Transverse colon (tissue), 4 donors: ENCODE measurements at regions not wholly inside any gene's neighbourhood (a gene's known extent, or its start where the extent isn't known, plus 50 kb on each side); places are given as distances from the start of the nearest gene placed in this dataset.

Source experiments
- DNase-seq: peaks from one replicate; pipeline ENCODE4 v3.0.0-alpha.2; 2019
- H3K27ac ChIP-seq, 4 donors: fragments of 200-600 bp; sonication (generic); 2 replicates each; pipeline ENCODE4 v1.5.1; 2016 to 2018; ENCODE audit warnings: inconsistent platforms in 4 of 4
- H3K27me3 ChIP-seq: fragments of 200-600 bp; sonication (generic); 2 replicates; pipeline ENCODE4 v1.5.1; 2017; ENCODE audit warnings: inconsistent platforms
- H3K36me3 ChIP-seq, 4 donors: fragments of 200-600 bp; sonication (generic); 2 replicates each; pipeline ENCODE4 v1.5.1; 2017 to 2019; ENCODE audit warnings: inconsistent platforms in 4 of 4
- H3K4me1 ChIP-seq, 4 donors: fragments of 200-600 bp; sonication (generic); 2 replicates each; pipeline ENCODE4 v1.5.1; 2017 to 2020; ENCODE audit warnings: inconsistent platforms in 4 of 4
- H3K4me3 ChIP-seq, 4 donors: fragments of 200-600 bp; sonication (generic); 1 replicate in 1 of 4; 2 replicates in 3 of 4; pipeline versions ENCODE4 v1.5.1 to v1.6.1; 2017 to 2019; ENCODE audit warnings: inconsistent platforms in 4 of 4
- H3K9me3 ChIP-seq, 2 donors: fragments of 200-600 bp; sonication (generic); 2 replicates each; pipeline ENCODE4 v1.5.1; 2017 to 2019; ENCODE audit warnings: inconsistent platforms in 2 of 2
- CTCF ChIP-seq, 5 experiments: fragments of 200-600 bp in 3 of 5; fragments of 450-650 bp in 2 of 5; sonication (generic) in 3 of 5; IDR thresholded peaks; 1 replicate in 2 of 5; 2 replicates in 3 of 5; pipeline ENCODE4 v1.5.1; 2016 to 2017; ENCODE audit warnings: antibody characterized with exemption in 5 of 5, inconsistent platforms in 3 of 5, mild to moderate bottlenecking in 2 of 5, moderate library complexity in 1 of 5
- EP300 ChIP-seq: sonication (generic); formaldehyde crosslinking; IDR thresholded peaks from one replicate; pipeline ENCODE4 v1.6.1; 2017; ENCODE audit warnings: antibody characterized with exemption, low read depth
- POLR2A ChIP-seq: fragments of 450-650 bp; IDR thresholded peaks from one replicate; pipeline ENCODE4 v1.6.1; 2016; ENCODE audit warnings: antibody characterized with exemption, mild to moderate bottlenecking, moderate library complexity
- POLR2AphosphoS5 ChIP-seq, 3 donors: sonication (generic); formaldehyde crosslinking; IDR thresholded peaks; one replicate each; pipeline ENCODE4 v1.6.1; 2016; ENCODE audit warnings: antibody characterized with exemption in 3 of 3
- WGBS, 2 donors: methylation state at CpG; one replicate each; pipeline ENCODE4 v1.1.5; 2018; ENCODE audit warnings: low coverage in 1 of 2; 5-methylcytosine and 5-hydroxymethylcytosine counted together
- in situ Hi-C, 4 donors: fragments of 200-750 bp; cut with MboI; loops; one replicate each; pipeline versions ENCODE4 v1.15.0 to v1.15.1; 2017; ENCODE audit warnings: low sequenced_read_pairs in 3 of 4, low pct_ligation_motif_present in 1 of 4, low pct_unique_long_range_greater_than_20kb in 1 of 4
- intact Hi-C: fragments of 100-400 bp; cut with DNase I; formaldehyde crosslinking; loops from one replicate; pipeline ENCODE4 v1.15.1; 2023; ENCODE audit warnings: low total_unique reads

GRCh38 chr3:103006526-103007183 is 571.8 kb downstream of the ZPLD1 start:
- in situ Hi-C loops (no loop called here), intact Hi-C loops (no loop called here)
- Histone ChIP-seq H3K27me3 (no peaks in the 10 kb centered on the region), H3K36me3 (no peaks in the 10 kb centered on the region), H3K27ac (no peak overlapping the region), H3K4me3 (no peak overlapping the region), H3K9me3 (no peaks in the 10 kb centered on the region), H3K4me1 (no peaks in the 10 kb centered on the region)
- DNase-seq: no peak
- no peak for TF ChIP-seq POLR2A
- TF ChIP-seq POLR2AphosphoS5 (IDR thresholded peaks at IDR 0.05): no peak
- no peak for TF ChIP-seq EP300
- no peak for TF ChIP-seq CTCF (IDR thresholded peaks at IDR 0.05)
- WGBS, 2 donors: 68 to 75% methylated on average over 4 of the region's 4 CpGs

- intact Hi-C loops: no loop called here
These were observed 574.8 kb downstream of the ZPLD1 start for GRCh38 chr3:103009609-103010008.

GRCh38 chr3:103025880-103026279 is 591.1 kb downstream of the ZPLD1 start:
- intact Hi-C loops: no loop called here
- Histone ChIP-seq H3K9me3 (no peaks in the 10 kb centered on the region), H3K27me3 (no peaks in the 10 kb centered on the region), H3K36me3 (no peaks in the 10 kb centered on the region), H3K4me3 (no peak overlapping the region), H3K4me1 (no peaks in the 10 kb centered on the region), H3K27ac (no peak overlapping the region)
- DNase-seq: no peak
- in situ Hi-C loops: no loop called here
- TF ChIP-seq CTCF (IDR thresholded peaks at IDR 0.05) (no peak), POLR2A (no peak), EP300 (no peak), POLR2AphosphoS5 (IDR thresholded peaks at IDR 0.05) (no peak)

More at GRCh38 chr3:103009609-103010008, 574.8 kb downstream of the ZPLD1 start:
- no peak for DNase-seq
- no peaks in the 10 kb centered on the region for H3K4me1 ChIP-seq
- H3K4me3 ChIP-seq: no peak overlapping the region
- no peak overlapping the region for H3K27ac ChIP-seq
- no peaks in the 10 kb centered on the region for H3K9me3 ChIP-seq
- no peak for TF ChIP-seq EP300
- TF ChIP-seq POLR2AphosphoS5 (IDR thresholded peaks at IDR 0.05): no peak
- TF ChIP-seq POLR2A: no peak
- no peak for TF ChIP-seq CTCF (IDR thresholded peaks at IDR 0.05)
- in situ Hi-C loops: no loop called here
- H3K36me3 ChIP-seq: no peaks in the 10 kb centered on the region
- no peaks in the 10 kb centered on the region for H3K27me3 ChIP-seq

GRCh38 chr3:103033841-103034240 is 599.0 kb downstream of the ZPLD1 start:
- H3K27ac ChIP-seq: no peak overlapping the region
- no peak overlapping the region for H3K4me3 ChIP-seq
- intact Hi-C loops (no loop called here), in situ Hi-C loops (no loop called here)
- no peaks in the 10 kb centered on the region for H3K36me3 ChIP-seq
- DNase-seq: no peak
- WGBS, 2 donors: 55 to 80% methylated on average over 2 of the region's 2 CpGs
- no peaks in the 10 kb centered on the region for H3K9me3 ChIP-seq
- no peaks in the 10 kb centered on the region for H3K27me3 ChIP-seq
- H3K4me1 ChIP-seq: no peaks in the 10 kb centered on the region
- no peak for TF ChIP-seq POLR2A
- no peak for TF ChIP-seq CTCF (IDR thresholded peaks at IDR 0.05)
- no peak for TF ChIP-seq POLR2AphosphoS5 (IDR thresholded peaks at IDR 0.05)
- TF ChIP-seq EP300: no peak
